Neural cell (in vitro differentiated cells): ENCODE measurements at regions not wholly inside any gene's neighbourhood (a gene's known extent, or its start where the extent isn't known, plus 50 kb on each side); places are given as distances from the start of the nearest gene placed in this dataset.

Source experiments
- H2AFZ ChIP-seq: fragments of 200-600, 300-800 bp; sonication (generic), shearing (Covaris generic); 2 replicates; pipeline ENCODE4 v1.6.0; 2014; ENCODE audit warnings: low read depth, mild to moderate bottlenecking, antibody characterized with exemption, low read length, moderate library complexity
- H3F3A ChIP-seq: fragments of 200-600 bp; shearing (Covaris generic); 2 replicates; pipeline ENCODE4 v1.6.1; 2016; ENCODE audit warnings: mild to moderate bottlenecking, moderate library complexity, mixed read lengths, antibody characterized with exemption, low read length; ENCODE audit not compliant: insufficient read depth, poor library complexity, severe bottlenecking
- H3K27ac ChIP-seq: fragments of 200-600, 300-800 bp; sonication (generic), shearing (Covaris generic); 2 replicates; pipeline ENCODE4 v1.5.1; 2014; ENCODE audit warnings: mild to moderate bottlenecking, low read length, moderate library complexity
- H3K27me3 ChIP-seq: fragments of 300-800, 200-600 bp; sonication (generic), shearing (Covaris generic); 2 replicates; pipeline ENCODE4 v1.6.0; 2014; ENCODE audit warnings: mild to moderate bottlenecking, low read depth, low read length, moderate library complexity; ENCODE audit not compliant: insufficient read depth
- H3K36me3 ChIP-seq: fragments of 300-800, 200-600 bp; sonication (generic), shearing (Covaris generic); 2 replicates; pipeline ENCODE4 v1.5.1; 2014; ENCODE audit warnings: mild to moderate bottlenecking, antibody characterized with exemption, low read length, moderate library complexity; ENCODE audit not compliant: insufficient read depth
- H3K4me2 ChIP-seq: fragments of 300-800, 200-600 bp; sonication (generic), shearing (Covaris generic); 2 replicates; pipeline ENCODE4 v1.6.0; 2014; ENCODE audit warnings: mild to moderate bottlenecking, low read length
- H3K4me3 ChIP-seq: fragments of 300-800, 200-600 bp; sonication (generic), shearing (Covaris generic); 2 replicates; pipeline ENCODE4 v1.5.1; 2014; ENCODE audit warnings: mild to moderate bottlenecking, low read length, moderate library complexity
- H3K79me2 ChIP-seq: fragments of 200-600 bp; shearing (Covaris generic); replicated peaks from 2 replicates; pipeline ENCODE4 v1.6.0; 2014; ENCODE audit warnings: mild to moderate bottlenecking, low read length, moderate library complexity; ENCODE audit not compliant: insufficient read depth
- H3K9ac ChIP-seq: fragments of 300-800, 200-600 bp; sonication (generic), shearing (Covaris generic); 2 replicates; pipeline ENCODE4 v1.6.1; 2016; ENCODE audit warnings: mild to moderate bottlenecking, low read length, mixed read lengths
- H3K9me2 ChIP-seq: fragments of 200-600 bp; shearing (Covaris generic); 2 replicates; pipeline ENCODE4 v1.6.1; 2016; ENCODE audit warnings: mild to moderate bottlenecking, low read length, mixed read lengths; ENCODE audit not compliant: insufficient read depth
- H3K9me3 ChIP-seq: fragments of 200-600, 300-800 bp; sonication (generic), shearing (Covaris generic); 2 replicates; pipeline ENCODE4 v1.6.1; 2016; ENCODE audit warnings: mild to moderate bottlenecking, mixed run types, low read length, moderate library complexity, mixed read lengths
- H4K20me1 ChIP-seq: fragments of 200-600 bp; shearing (Covaris generic); 2 replicates; pipeline ENCODE4 v1.6.1; 2016; ENCODE audit warnings: mild to moderate bottlenecking, mixed run types; ENCODE audit not compliant: insufficient read depth
- EP300 ChIP-seq: fragments of 450-650 bp; conservative IDR thresholded peaks from 2 replicates; pipeline ENCODE4 v1.6.1; 2014; ENCODE audit warnings: antibody characterized with exemption, mild to moderate bottlenecking, moderate library complexity; ENCODE audit not compliant: poor library complexity, severe bottlenecking
- EZH2 ChIP-seq: fragments of 200-600, 300-800 bp; shearing (Covaris generic), sonication (generic); IDR thresholded peaks from 2 replicates; pipeline ENCODE4 v1.6.1; 2014; ENCODE audit warnings: antibody characterized with exemption, low read length, borderline replicate concordance, mild to moderate bottlenecking; ENCODE audit not compliant: insufficient read depth, poor library complexity, severe bottlenecking
- MXI1 ChIP-seq: fragments of 450-650 bp; conservative IDR thresholded peaks from 2 replicates; pipeline ENCODE4 v1.6.1; 2014; ENCODE audit warnings: antibody characterized with exemption, mild to moderate bottlenecking; ENCODE audit not compliant: poor library complexity, severe bottlenecking
- POLR2AphosphoS5 ChIP-seq: IDR thresholded peaks from 2 replicates; pipeline ENCODE4 v1.6.1; 2012
- RAD21 ChIP-seq: fragments of 450-650 bp; conservative IDR thresholded peaks from 2 replicates; pipeline ENCODE4 v1.6.1; 2014; ENCODE audit warnings: antibody characterized with exemption, mild to moderate bottlenecking, moderate library complexity
- SMC3 ChIP-seq: fragments of 450-650 bp; conservative IDR thresholded peaks from 2 replicates; pipeline ENCODE4 v1.6.1; 2014; ENCODE audit warnings: antibody characterized with exemption, mild to moderate bottlenecking, moderate library complexity; ENCODE audit not compliant: poor library complexity
- TAF1 ChIP-seq: IDR thresholded peaks from 2 replicates; pipeline ENCODE4 v1.6.1; 2012; ENCODE audit warnings: low read depth
- TF ChIP-seq, protein P1 (sequence below): fragments of 450-650 bp; IDR thresholded peaks from 2 replicates; pipeline ENCODE4 v1.5.1; 2014; ENCODE audit warnings: antibody characterized with exemption, mild to moderate bottlenecking, moderate library complexity; ENCODE audit not compliant: poor library complexity, severe bottlenecking
- TF ChIP-seq, protein P2 (sequence below): IDR thresholded peaks from 2 replicates; pipeline ENCODE4 v1.6.1; 2012; ENCODE audit warnings: borderline replicate concordance

DNA sequence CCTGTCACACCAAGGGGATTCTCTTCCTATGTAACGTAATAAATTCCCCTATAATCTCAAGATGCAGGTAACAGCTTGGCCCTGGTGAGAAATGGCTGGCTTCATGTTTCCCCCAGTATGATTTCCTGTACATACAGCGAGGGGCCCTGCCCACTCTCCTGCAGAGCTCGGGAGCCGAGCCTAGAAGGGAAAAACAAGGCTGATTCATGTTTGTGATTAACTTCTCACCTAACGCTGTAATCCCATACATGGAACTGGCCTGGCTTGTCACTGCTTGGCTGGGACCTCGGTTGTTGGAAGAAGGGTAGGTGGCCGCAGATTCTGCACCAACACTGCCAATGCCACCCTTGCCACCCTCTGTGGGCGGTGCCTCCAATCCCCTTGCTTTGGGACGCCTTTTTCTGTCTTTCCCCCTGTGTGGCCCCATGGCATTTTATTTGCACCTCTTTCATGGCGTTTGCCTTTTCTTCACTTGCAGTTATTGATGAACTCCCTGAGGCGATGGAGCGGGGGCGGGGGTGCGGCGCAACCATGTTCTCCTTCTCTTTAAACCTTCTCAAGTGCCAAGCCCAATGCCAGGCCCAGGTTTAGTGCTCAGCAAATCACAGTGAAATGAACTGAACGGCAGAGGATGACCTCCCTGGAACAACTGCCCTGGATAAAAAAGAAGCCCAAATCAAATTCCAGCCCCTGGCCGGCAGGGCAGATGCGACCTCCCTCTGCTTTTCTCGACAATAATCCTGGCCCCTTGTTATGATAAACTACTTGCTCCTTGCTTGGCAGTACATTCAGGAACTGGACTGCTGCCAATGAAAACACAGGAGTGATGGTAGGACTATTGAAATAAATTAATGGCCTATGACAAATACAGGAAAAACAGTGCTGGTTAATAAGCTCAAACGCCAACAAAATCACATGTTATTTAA lies 108.1 kb downstream of the TMEM174 start:
- H3K9me3 ChIP-seq, result no peaks in the 10 kb centered on the region
- H3K36me3 ChIP-seq, result no peaks in the 10 kb centered on the region
- H3F3A ChIP-seq, result no peaks in the 10 kb centered on the region
- H4K20me1 ChIP-seq, result no peaks in the 10 kb centered on the region
- TF ChIP-seq, protein P1, sequence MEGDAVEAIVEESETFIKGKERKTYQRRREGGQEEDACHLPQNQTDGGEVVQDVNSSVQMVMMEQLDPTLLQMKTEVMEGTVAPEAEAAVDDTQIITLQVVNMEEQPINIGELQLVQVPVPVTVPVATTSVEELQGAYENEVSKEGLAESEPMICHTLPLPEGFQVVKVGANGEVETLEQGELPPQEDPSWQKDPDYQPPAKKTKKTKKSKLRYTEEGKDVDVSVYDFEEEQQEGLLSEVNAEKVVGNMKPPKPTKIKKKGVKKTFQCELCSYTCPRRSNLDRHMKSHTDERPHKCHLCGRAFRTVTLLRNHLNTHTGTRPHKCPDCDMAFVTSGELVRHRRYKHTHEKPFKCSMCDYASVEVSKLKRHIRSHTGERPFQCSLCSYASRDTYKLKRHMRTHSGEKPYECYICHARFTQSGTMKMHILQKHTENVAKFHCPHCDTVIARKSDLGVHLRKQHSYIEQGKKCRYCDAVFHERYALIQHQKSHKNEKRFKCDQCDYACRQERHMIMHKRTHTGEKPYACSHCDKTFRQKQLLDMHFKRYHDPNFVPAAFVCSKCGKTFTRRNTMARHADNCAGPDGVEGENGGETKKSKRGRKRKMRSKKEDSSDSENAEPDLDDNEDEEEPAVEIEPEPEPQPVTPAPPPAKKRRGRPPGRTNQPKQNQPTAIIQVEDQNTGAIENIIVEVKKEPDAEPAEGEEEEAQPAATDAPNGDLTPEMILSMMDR, result no peak
- no peak for TF ChIP-seq SMC3
- no peak overlapping the region for H3K4me2 ChIP-seq
- no peak overlapping the region for H3K9ac ChIP-seq
- H3K27ac ChIP-seq, result no peak overlapping the region
- peaks cover 9% of the 10 kb centered on the region for H3K27me3 ChIP-seq
- no peak overlapping the region for H2AFZ ChIP-seq
- no peaks in the 10 kb centered on the region for H3K79me2 ChIP-seq
- no peaks in the 10 kb centered on the region for H3K9me2 ChIP-seq
- H3K4me3 ChIP-seq, result no peak overlapping the region

DNA sequence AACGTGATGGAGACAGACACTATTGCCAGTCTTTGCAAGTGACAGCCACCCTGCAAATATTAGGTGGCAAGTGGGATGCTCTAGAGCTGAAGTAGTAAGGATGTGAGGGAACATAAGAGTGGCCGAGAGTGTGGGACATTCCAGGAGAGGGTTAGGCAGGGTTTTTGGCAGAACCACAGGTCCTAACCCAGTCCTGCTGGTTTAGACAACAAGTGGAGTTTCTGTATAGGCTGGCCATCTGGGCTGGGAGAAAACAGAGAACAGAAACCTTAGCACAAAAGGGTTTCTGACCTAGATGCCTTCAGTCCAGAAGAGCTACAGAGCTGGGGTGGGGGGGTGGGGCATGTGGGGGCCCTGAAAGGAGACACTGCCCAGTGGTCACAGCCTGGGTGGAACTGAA lies 107.4 kb downstream of the TMEM174 start:
- Histone ChIP-seq H3K9me3 (no peaks in the 10 kb centered on the region), H4K20me1 (no peaks in the 10 kb centered on the region), H3K9ac (no peak overlapping the region), H3F3A (no peaks in the 10 kb centered on the region), H3K27me3 (peaks cover 9% of the 10 kb centered on the region), H3K27ac (no peak overlapping the region), H3K4me2 (no peak overlapping the region), H3K4me3 (no peak overlapping the region), H2AFZ (no peak overlapping the region), H3K36me3 (no peaks in the 10 kb centered on the region), H3K79me2 (no peaks in the 10 kb centered on the region), H3K9me2 (no peaks in the 10 kb centered on the region)
- TF ChIP-seq EZH2 (no peak), SMC3 (no peak), POLR2AphosphoS5 (no peak), TAF1 (no peak), MXI1 (no peak), EP300 (no peak), RAD21 (no peak)
- TF ChIP-seq, protein P2, sequence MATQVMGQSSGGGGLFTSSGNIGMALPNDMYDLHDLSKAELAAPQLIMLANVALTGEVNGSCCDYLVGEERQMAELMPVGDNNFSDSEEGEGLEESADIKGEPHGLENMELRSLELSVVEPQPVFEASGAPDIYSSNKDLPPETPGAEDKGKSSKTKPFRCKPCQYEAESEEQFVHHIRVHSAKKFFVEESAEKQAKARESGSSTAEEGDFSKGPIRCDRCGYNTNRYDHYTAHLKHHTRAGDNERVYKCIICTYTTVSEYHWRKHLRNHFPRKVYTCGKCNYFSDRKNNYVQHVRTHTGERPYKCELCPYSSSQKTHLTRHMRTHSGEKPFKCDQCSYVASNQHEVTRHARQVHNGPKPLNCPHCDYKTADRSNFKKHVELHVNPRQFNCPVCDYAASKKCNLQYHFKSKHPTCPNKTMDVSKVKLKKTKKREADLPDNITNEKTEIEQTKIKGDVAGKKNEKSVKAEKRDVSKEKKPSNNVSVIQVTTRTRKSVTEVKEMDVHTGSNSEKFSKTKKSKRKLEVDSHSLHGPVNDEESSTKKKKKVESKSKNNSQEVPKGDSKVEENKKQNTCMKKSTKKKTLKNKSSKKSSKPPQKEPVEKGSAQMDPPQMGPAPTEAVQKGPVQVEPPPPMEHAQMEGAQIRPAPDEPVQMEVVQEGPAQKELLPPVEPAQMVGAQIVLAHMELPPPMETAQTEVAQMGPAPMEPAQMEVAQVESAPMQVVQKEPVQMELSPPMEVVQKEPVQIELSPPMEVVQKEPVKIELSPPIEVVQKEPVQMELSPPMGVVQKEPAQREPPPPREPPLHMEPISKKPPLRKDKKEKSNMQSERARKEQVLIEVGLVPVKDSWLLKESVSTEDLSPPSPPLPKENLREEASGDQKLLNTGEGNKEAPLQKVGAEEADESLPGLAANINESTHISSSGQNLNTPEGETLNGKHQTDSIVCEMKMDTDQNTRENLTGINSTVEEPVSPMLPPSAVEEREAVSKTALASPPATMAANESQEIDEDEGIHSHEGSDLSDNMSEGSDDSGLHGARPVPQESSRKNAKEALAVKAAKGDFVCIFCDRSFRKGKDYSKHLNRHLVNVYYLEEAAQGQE, result no peak
- TF ChIP-seq, protein P1, result no peak
